Keratinocyte (primary cell): ENCODE measurements at regions not wholly inside any gene's neighbourhood (a gene's known extent, or its start where the extent isn't known, plus 50 kb on each side); places are given as distances from the start of the nearest gene placed in this dataset.
"Not testable (repeated sequence)": the region's sequence is repeated elsewhere in the genome, so short reads cannot be mapped to it uniquely, and the experiment has no call there.

Source experiments
- DNase-seq: peaks from one replicate; pipeline ENCODE4 v3.0.0-alpha.2; 2011; ENCODE audit warnings: low read depth, missing footprints, low spot score
- FAIRE-seq: peaks from 2 replicates; lab custom pipeline; 2011; peaks lifted over from hg19 to GRCh38; lab: Jason Lieb, UNC
- H2AFZ ChIP-seq: 2 replicates; pipeline ENCODE4 v1.6.0; 2012; ENCODE audit warnings: low read length, control low read depth, inconsistent platforms; ENCODE audit not compliant: control insufficient read depth
- H3K27ac ChIP-seq: 2 replicates; pipeline ENCODE4 v1.5.1; 2011; ENCODE audit warnings: low read length; ENCODE audit not compliant: control insufficient read depth, insufficient read depth
- H3K27me3 ChIP-seq: 3 replicates; pipeline ENCODE4 v1.6.0; 2011; ENCODE audit warnings: low read length; ENCODE audit not compliant: control insufficient read depth, insufficient read depth; ENCODE audit errors: extremely low read depth
- H3K36me3 ChIP-seq, 2 experiments: 2 replicates in 1 of 2; 3 replicates in 1 of 2; pipeline ENCODE4 v1.5.1; 2011; ENCODE audit warnings: low read length in 2 of 2, mild to moderate bottlenecking in 1 of 2; ENCODE audit not compliant: control insufficient read depth in 2 of 2, insufficient read depth in 2 of 2; ENCODE audit errors: extremely low read depth in 1 of 2
- H3K4me1 ChIP-seq: 3 replicates; pipeline ENCODE4 v1.5.1; 2011; ENCODE audit warnings: low read length; ENCODE audit not compliant: control insufficient read depth, insufficient read depth; ENCODE audit errors: extremely low read depth
- H3K4me2 ChIP-seq: 3 replicates; pipeline ENCODE4 v1.6.0; 2011; ENCODE audit warnings: low read depth, low read length; ENCODE audit not compliant: control insufficient read depth, insufficient read depth; ENCODE audit errors: extremely low read depth
- H3K4me3 ChIP-seq, 3 experiments: fragments of 200-600 bp in 1 of 3; sonication (generic) in 1 of 3; 2 replicates in 2 of 3; 3 replicates in 1 of 3; pipeline ENCODE4 v1.5.1; 2011 to 2016; ENCODE audit warnings: low read length in 3 of 3, mild to moderate bottlenecking in 3 of 3, control low read depth in 2 of 3, inconsistent platforms in 1 of 3, low read depth in 1 of 3, mixed read lengths in 1 of 3, mixed run types in 1 of 3, moderate library complexity in 1 of 3; ENCODE audit not compliant: control insufficient read depth in 2 of 3, insufficient read depth in 2 of 3; ENCODE audit errors: extremely low read depth in 1 of 3
- H3K79me2 ChIP-seq: 2 replicates; pipeline ENCODE4 v1.6.0; 2012; ENCODE audit warnings: low read length; ENCODE audit not compliant: control insufficient read depth, insufficient read depth
- H3K9ac ChIP-seq: 3 replicates; pipeline ENCODE4 v1.6.0; 2011; ENCODE audit warnings: low read length; ENCODE audit not compliant: control insufficient read depth, insufficient read depth; ENCODE audit errors: extremely low read depth
- H3K9me1 ChIP-seq: 3 replicates; pipeline ENCODE4 v1.6.0; 2011; ENCODE audit warnings: low read length; ENCODE audit not compliant: control insufficient read depth, insufficient read depth; ENCODE audit errors: extremely low read depth
- H3K9me3 ChIP-seq: 2 replicates; pipeline ENCODE4 v1.5.1; 2012; ENCODE audit warnings: low read depth, low read length; ENCODE audit not compliant: control insufficient read depth
- H4K20me1 ChIP-seq: 3 replicates; pipeline ENCODE4 v1.6.0; 2011; ENCODE audit warnings: low read length; ENCODE audit not compliant: control insufficient read depth, insufficient read depth; ENCODE audit errors: extremely low read depth
- EZH2 ChIP-seq: IDR thresholded peaks from one replicate; pipeline ENCODE4 v1.6.1; 2012; ENCODE audit warnings: inconsistent platforms, mild to moderate bottlenecking, low read length, moderate library complexity
- dilution Hi-C: fragments of 300-500 bp; cut with MboI; formaldehyde crosslinking; loops from one replicate; pipeline ENCODE4 v1.7.0; 2020; ENCODE audit warnings: low sequenced_read_pairs; ENCODE audit not compliant: extremely low pct_ligation_motif_present
- TF ChIP-seq, protein P1 (sequence below), 3 experiments: IDR thresholded peaks in 1 of 3; conservative IDR thresholded peaks in 1 of 3; optimal IDR thresholded peaks in 1 of 3; 2 replicates in 2 of 3; 3 replicates in 1 of 3; pipeline versions ENCODE3 to v1.5.1; 2011; ENCODE audit warnings: low read length in 3 of 3, mild to moderate bottlenecking in 3 of 3, moderate library complexity in 2 of 3, control low read depth in 1 of 3, inconsistent platforms in 1 of 3; ENCODE audit not compliant: insufficient read depth in 2 of 3; ENCODE audit errors: extremely low read depth in 1 of 3

DNA sequence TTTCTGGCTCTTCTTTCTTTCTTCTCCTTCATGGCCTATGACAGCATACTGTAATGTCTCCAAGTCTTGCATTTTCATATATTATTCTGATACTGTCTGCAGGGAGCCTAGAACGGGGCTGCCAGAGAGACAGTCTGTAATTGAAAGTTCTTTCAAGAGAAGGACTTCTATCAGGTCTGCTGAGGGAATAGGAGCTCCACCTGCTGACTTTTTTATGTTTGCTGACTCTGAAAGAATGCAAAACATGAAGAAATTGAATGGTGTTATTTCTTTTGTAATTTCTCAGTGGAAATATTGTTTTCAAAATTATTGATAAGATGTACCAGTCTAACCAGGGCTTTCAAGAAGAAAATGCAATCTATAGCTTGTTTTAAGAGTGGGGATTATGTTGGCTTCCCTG lies 121.9 kb upstream of the RFX3 start:
- dilution Hi-C loops, result no loop called here
- Histone ChIP-seq H3K9me1 (no peaks in the 10 kb centered on the region), H2AFZ (no peak overlapping the region), H3K79me2 (no peaks in the 10 kb centered on the region), H3K9ac (no peak overlapping the region), H3K36me3 (no peaks in the 10 kb centered on the region), H3K4me3 (no peak overlapping the region), H3K9me3 (no peaks in the 10 kb centered on the region), H3K27ac (no peak overlapping the region), H3K4me2 (no peak overlapping the region), H3K4me1 (no peaks in the 10 kb centered on the region), H3K27me3 (no peaks in the 10 kb centered on the region), H4K20me1 (no peaks in the 10 kb centered on the region)
- DNase-seq (no peak), FAIRE-seq (no peak)
- TF ChIP-seq, protein P1, sequence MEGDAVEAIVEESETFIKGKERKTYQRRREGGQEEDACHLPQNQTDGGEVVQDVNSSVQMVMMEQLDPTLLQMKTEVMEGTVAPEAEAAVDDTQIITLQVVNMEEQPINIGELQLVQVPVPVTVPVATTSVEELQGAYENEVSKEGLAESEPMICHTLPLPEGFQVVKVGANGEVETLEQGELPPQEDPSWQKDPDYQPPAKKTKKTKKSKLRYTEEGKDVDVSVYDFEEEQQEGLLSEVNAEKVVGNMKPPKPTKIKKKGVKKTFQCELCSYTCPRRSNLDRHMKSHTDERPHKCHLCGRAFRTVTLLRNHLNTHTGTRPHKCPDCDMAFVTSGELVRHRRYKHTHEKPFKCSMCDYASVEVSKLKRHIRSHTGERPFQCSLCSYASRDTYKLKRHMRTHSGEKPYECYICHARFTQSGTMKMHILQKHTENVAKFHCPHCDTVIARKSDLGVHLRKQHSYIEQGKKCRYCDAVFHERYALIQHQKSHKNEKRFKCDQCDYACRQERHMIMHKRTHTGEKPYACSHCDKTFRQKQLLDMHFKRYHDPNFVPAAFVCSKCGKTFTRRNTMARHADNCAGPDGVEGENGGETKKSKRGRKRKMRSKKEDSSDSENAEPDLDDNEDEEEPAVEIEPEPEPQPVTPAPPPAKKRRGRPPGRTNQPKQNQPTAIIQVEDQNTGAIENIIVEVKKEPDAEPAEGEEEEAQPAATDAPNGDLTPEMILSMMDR (optimal IDR thresholded peaks at IDR 0.05 in 1 of 3, IDR thresholded peaks at IDR 0.05 in 1 of 3, conservative IDR thresholded peaks at IDR 0.05 in 1 of 3; ENCODE audit: extremely low read depth in 1 of 3, insufficient read depth in 2 of 3, low read length in 3 of 3), result no peak
- TF ChIP-seq EZH2, result no peak

DNA sequence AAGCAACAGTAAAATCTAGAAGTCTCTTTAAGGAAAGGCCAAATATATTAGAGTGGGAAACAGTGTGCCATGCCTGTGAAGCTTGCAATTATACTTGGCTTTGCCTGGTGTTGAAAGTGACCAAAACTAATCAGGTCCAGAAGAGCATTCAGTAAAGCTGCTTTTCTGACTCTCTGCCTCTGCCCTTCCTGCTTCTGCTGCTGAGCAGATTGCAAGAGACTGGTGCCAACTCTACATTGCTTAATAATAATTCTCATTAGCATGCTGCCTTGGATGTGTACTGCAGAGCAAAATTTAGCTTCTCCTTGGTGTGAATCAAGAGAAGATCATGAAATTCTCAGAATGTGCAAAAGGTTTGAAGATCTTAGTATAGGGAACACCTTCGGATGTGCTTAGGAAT lies 120.4 kb upstream of the RFX3 start:
- Histone ChIP-seq H3K4me3 (no peak overlapping the region), H3K9me1 (no peaks in the 10 kb centered on the region), H3K4me1 (no peaks in the 10 kb centered on the region), H3K79me2 (no peaks in the 10 kb centered on the region), H3K27me3 (no peaks in the 10 kb centered on the region), H2AFZ (no peak overlapping the region), H3K9ac (no peak overlapping the region), H4K20me1 (no peaks in the 10 kb centered on the region), H3K4me2 (no peak overlapping the region), H3K36me3 (no peaks in the 10 kb centered on the region), H3K27ac (no peak overlapping the region), H3K9me3 (no peaks in the 10 kb centered on the region)
- no peak for DNase-seq
- dilution Hi-C loops, result no loop called here
- no peak for FAIRE-seq
- no peak for TF ChIP-seq EZH2
- TF ChIP-seq, protein P1 (optimal IDR thresholded peaks at IDR 0.05 in 1 of 3, IDR thresholded peaks at IDR 0.05 in 1 of 3, conservative IDR thresholded peaks at IDR 0.05 in 1 of 3; ENCODE audit: extremely low read depth in 1 of 3, insufficient read depth in 2 of 3, low read length in 3 of 3), result no peak

DNA sequence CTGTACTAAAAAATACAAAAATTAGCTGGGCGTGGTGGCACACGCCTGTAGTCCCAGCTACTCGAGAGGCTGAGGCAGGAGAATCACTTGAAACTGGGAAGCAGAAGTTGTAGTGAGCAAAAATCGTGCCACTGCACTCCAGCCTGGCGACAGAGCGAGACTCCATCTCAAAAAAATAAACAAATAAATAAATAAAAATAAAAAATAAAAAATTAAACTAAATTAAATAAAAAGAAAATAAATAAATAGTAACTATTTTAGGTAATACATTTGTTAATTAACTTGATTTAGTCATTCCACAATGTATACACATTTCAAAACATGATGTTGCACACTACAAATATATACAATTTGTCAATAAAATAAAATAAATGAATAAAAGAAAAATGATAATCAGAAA lies 116.3 kb upstream of the RFX3 start:
- H3K9ac ChIP-seq, H3K4me1 ChIP-seq, H3K4me2 ChIP-seq, H3K36me3 ChIP-seq, H3K27ac ChIP-seq, H3K9me1 ChIP-seq, dilution Hi-C loops, H2AFZ ChIP-seq, H3K9me3 ChIP-seq, FAIRE-seq, H3K79me2 ChIP-seq, H3K27me3 ChIP-seq, H4K20me1 ChIP-seq, H3K4me3 ChIP-seq, DNase-seq: not testable (repeated sequence)
